CD14-positive monocyte (primary cell): ENCODE measurements at regions not wholly inside any gene's neighbourhood (a gene's known extent, or its start where the extent isn't known, plus 50 kb on each side); places are given as distances from the start of the nearest gene placed in this dataset.

ENCODE experiments used
- DNase-seq, 3 donors: peaks; one replicate each; pipeline ENCODE4 v3.0.0-alpha.2; 2011 to 2022
- H2AFZ ChIP-seq: 2 replicates; pipeline ENCODE4 v1.6.0; 2012; ENCODE audit warnings: mild to moderate bottlenecking, low read depth, low read length, inconsistent platforms; ENCODE audit not compliant: insufficient read depth, poor library complexity, severe bottlenecking
- H3K27ac ChIP-seq, 2 donors: 1 replicate in 1 of 2; 2 replicates in 1 of 2; pipeline ENCODE4 v1.5.1; 2012 to 2013; ENCODE audit warnings: low read length in 2 of 2, control low read depth in 1 of 2, inconsistent platforms in 1 of 2, low read depth in 1 of 2, mild to moderate bottlenecking in 1 of 2
- H3K27me3 ChIP-seq, 2 donors: one replicate each; pipeline versions ENCODE4 v1.6.0 to v1.6.1; 2011 to 2013; ENCODE audit warnings: low read length in 2 of 2; ENCODE audit not compliant: control insufficient read depth in 2 of 2, insufficient read depth in 2 of 2
- H3K36me3 ChIP-seq, 2 donors: replicated peaks in 1 of 2; 1 replicate in 1 of 2; 2 replicates in 1 of 2; pipeline versions ENCODE4 v1.5.1 to v1.6.1; 2012 to 2013; ENCODE audit warnings: low read length in 2 of 2, control low read depth in 1 of 2, inconsistent platforms in 1 of 2, mild to moderate bottlenecking in 1 of 2; ENCODE audit not compliant: insufficient read depth in 2 of 2, control insufficient read depth in 1 of 2
- H3K4me1 ChIP-seq, 2 donors: 1 replicate in 1 of 2; 2 replicates in 1 of 2; pipeline versions ENCODE4 v1.5.1 to v1.6.1; 2012 to 2013; ENCODE audit warnings: low read length in 2 of 2, control low read depth in 1 of 2, inconsistent platforms in 1 of 2, mild to moderate bottlenecking in 1 of 2, moderate library complexity in 1 of 2; ENCODE audit not compliant: insufficient read depth in 2 of 2, control insufficient read depth in 1 of 2
- H3K4me2 ChIP-seq: replicated peaks from 2 replicates; pipeline ENCODE3; 2012; ENCODE audit warnings: low read length, moderate library complexity, mild to moderate bottlenecking; ENCODE audit not compliant: poor library complexity, severe bottlenecking; ENCODE audit errors: extremely low read depth
- H3K4me3 ChIP-seq, 3 experiments: fragments of 200-600 bp in 1 of 3; sonication (generic) in 1 of 3; replicated peaks in 1 of 3; 1 replicate in 2 of 3; 2 replicates in 1 of 3; pipeline ENCODE4 v1.5.1; 2011 to 2013; ENCODE audit warnings: low read length in 3 of 3, mild to moderate bottlenecking in 3 of 3, control low read depth in 2 of 3, low read depth in 2 of 3, inconsistent platforms in 1 of 3, moderate library complexity in 1 of 3
- H3K79me2 ChIP-seq: 2 replicates; pipeline ENCODE4 v1.6.0; 2012; ENCODE audit warnings: mild to moderate bottlenecking, control low read depth, inconsistent platforms, low read length, moderate library complexity; ENCODE audit not compliant: insufficient read depth
- H3K9ac ChIP-seq: 2 replicates; pipeline ENCODE4 v1.6.0; 2017; ENCODE audit warnings: low read length, mild to moderate bottlenecking; ENCODE audit not compliant: insufficient read depth, poor library complexity, severe bottlenecking
- H3K9me3 ChIP-seq, 2 donors: replicated peaks in 1 of 2; 1 replicate in 1 of 2; 2 replicates in 1 of 2; pipeline versions ENCODE4 v1.5.1 to v1.6.1; 2012 to 2013; ENCODE audit warnings: low read length in 2 of 2, control low read depth in 1 of 2; ENCODE audit not compliant: control insufficient read depth in 1 of 2, insufficient read depth in 1 of 2
- H4K20me1 ChIP-seq: 2 replicates; pipeline ENCODE4 v1.6.0; 2012; ENCODE audit warnings: mild to moderate bottlenecking, low read length, control low read depth, moderate library complexity; ENCODE audit not compliant: insufficient read depth
- H3K27ac Mint-ChIP-seq, 7 donors: one replicate each; pipeline ENCODE4 v1.8.0; 2020; ENCODE audit warnings: mild to moderate bottlenecking in 7 of 7, mixed read lengths in 7 of 7, moderate library complexity in 6 of 7, inconsistent platforms in 2 of 7
- H3K27me3 Mint-ChIP-seq, 3 donors: one replicate each; pipeline ENCODE4 v1.8.0; 2021 to 2022; ENCODE audit warnings: low read depth in 3 of 3, mild to moderate bottlenecking in 3 of 3, mixed read lengths in 3 of 3, moderate library complexity in 3 of 3, inconsistent platforms in 1 of 3
- H3K36me3 Mint-ChIP-seq, 2 donors: one replicate each; pipeline ENCODE4 v1.8.0; 2020; ENCODE audit warnings: mixed read lengths in 2 of 2, inconsistent platforms in 1 of 2, mild to moderate bottlenecking in 1 of 2
- H3K4me1 Mint-ChIP-seq: one replicate; pipeline ENCODE4 v1.8.0; 2020; ENCODE audit warnings: mild to moderate bottlenecking, mixed read lengths
- H3K4me3 Mint-ChIP-seq, 2 donors: one replicate each; pipeline ENCODE4 v1.8.0; 2020; ENCODE audit warnings: mild to moderate bottlenecking in 2 of 2, mixed read lengths in 2 of 2, moderate library complexity in 1 of 2
- H3K9me3 Mint-ChIP-seq, 7 donors: one replicate each; pipeline ENCODE4 v1.8.0; 2020 to 2022; ENCODE audit warnings: mixed read lengths in 7 of 7, mild to moderate bottlenecking in 6 of 7, moderate library complexity in 6 of 7, inconsistent platforms in 2 of 7
- WGBS: methylation state at CpG from one replicate; pipeline ENCODE4 v1.1.5; 2013; ENCODE audit warnings: missing lambda C conversion rate; ENCODE audit not compliant: insufficient coverage; 5-methylcytosine and 5-hydroxymethylcytosine counted together
- intact Hi-C, 2 donors: fragments of 100-400 bp; cut with micrococcal nuclease; formaldehyde crosslinking; loops; one replicate each; pipeline versions ENCODE4 v1.15.0 to v1.15.1; 2023
- TF ChIP-seq, protein P1 (sequence below): fragments of 200-600 bp; IDR thresholded peaks from one replicate; pipeline ENCODE4 v1.8.0; 2022; ENCODE audit warnings: antibody characterized with exemption, mild to moderate bottlenecking

DNA sequence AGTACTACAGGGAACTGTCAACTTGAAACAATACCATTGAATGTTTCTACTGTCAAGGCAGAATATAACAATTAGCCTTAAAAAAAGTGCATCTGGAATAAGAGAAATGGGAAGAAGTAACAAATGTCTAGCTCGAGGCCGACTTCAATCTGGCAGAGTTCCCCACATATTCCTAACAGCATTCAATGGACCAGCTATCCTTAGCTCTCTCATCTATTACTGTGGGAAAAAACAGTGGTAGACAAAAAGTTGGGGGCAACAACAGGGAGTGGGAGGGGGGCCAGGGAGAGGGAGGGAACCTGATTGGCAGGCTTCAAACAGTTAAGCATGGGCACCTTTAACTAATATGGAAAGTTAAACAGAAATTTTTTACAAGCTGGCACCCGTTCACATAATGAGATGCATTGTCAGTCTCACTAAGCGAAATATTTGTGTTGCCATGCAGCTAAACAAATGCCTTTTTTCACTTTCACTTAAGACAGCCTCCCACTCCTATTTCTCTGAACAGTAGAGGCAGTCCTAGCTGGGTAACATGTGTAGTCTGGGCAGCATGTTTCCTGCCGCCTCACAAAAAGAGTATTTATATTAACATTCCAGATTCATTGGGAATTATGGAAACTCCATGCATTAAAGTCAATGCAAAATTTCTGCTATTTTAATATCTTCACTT lies 62.2 kb upstream of the SOX6 start:
- H3K9me3 ChIP-seq = no peaks in the 10 kb centered on the region
- H3K79me2 ChIP-seq = no peaks in the 10 kb centered on the region
- 100% methylated on average over 1 of the region's 5 CpGs for WGBS
- H3K27me3 ChIP-seq = no peaks in the 10 kb centered on the region
- H3K9ac ChIP-seq = no peak overlapping the region
- peaks cover 0 to 3% (median 0%) of the 10 kb centered on the region in 7 donors for H3K9me3 Mint-ChIP-seq
- H3K27ac Mint-ChIP-seq = no peak overlapping the region
- H3K4me3 Mint-ChIP-seq = no peak overlapping the region
- H4K20me1 ChIP-seq = no peaks in the 10 kb centered on the region
- no peaks in the 10 kb centered on the region for H3K36me3 ChIP-seq
- DNase-seq = no peak
- intact Hi-C loops = no loop called here
- no peaks in the 10 kb centered on the region for H3K4me1 ChIP-seq
- H3K4me2 ChIP-seq = no peak overlapping the region
- H3K4me1 Mint-ChIP-seq = no peaks in the 10 kb centered on the region
- H3K27me3 Mint-ChIP-seq = no peaks in the 10 kb centered on the region
- H3K27ac ChIP-seq = no peak overlapping the region
- TF ChIP-seq, protein P1, sequence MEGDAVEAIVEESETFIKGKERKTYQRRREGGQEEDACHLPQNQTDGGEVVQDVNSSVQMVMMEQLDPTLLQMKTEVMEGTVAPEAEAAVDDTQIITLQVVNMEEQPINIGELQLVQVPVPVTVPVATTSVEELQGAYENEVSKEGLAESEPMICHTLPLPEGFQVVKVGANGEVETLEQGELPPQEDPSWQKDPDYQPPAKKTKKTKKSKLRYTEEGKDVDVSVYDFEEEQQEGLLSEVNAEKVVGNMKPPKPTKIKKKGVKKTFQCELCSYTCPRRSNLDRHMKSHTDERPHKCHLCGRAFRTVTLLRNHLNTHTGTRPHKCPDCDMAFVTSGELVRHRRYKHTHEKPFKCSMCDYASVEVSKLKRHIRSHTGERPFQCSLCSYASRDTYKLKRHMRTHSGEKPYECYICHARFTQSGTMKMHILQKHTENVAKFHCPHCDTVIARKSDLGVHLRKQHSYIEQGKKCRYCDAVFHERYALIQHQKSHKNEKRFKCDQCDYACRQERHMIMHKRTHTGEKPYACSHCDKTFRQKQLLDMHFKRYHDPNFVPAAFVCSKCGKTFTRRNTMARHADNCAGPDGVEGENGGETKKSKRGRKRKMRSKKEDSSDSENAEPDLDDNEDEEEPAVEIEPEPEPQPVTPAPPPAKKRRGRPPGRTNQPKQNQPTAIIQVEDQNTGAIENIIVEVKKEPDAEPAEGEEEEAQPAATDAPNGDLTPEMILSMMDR = no peak
- no peak overlapping the region for H2AFZ ChIP-seq
- H3K36me3 Mint-ChIP-seq = no peaks in the 10 kb centered on the region
- no peak overlapping the region for H3K4me3 ChIP-seq

DNA sequence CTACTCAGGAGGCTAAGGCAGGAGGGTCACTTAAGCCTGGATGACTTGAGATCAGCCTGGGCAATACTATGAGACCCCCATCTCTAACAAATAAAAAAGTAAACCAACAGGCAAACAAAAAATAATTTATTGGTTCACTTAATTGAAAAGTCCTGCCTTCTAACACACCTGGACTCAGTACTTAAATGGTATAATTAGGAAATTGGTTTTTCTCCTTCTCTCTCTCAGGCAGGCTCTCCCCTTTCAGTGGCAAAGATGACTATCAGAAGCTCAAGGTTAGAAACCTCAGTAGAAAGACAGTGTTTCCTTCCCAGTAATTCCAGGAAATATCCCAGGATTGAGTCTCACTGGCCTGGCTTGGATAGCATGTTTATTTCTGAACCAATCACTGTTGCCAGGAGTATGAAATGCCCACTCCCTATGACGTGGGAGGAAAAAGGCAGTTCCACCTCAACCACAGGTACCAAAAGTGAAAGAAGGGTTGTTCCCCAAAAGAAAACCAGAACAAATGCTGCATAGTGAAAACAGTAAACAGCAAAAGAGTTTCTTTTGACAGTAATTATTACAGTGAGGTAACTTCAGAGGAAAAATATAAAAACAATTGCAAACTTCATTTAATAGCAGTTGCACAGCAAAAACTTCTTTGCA lies 56.3 kb upstream of the SOX6 start:
- Mint-ChIP-seq H3K27me3 (peaks cover 0 to 2% (median 0%) of the 10 kb centered on the region in 3 donors), H3K4me1 (no peaks in the 10 kb centered on the region), H3K36me3 (no peaks in the 10 kb centered on the region), H3K9me3 (peaks cover 0 to 2% (median 0%) of the 10 kb centered on the region in 7 donors), H3K27ac (no peak overlapping the region), H3K4me3 (no peak overlapping the region)
- Histone ChIP-seq H4K20me1 (no peaks in the 10 kb centered on the region), H3K9ac (no peak overlapping the region), H3K27ac (no peak overlapping the region), H3K4me3 (no peak overlapping the region), H3K27me3 (no peaks in the 10 kb centered on the region), H3K36me3 (no peaks in the 10 kb centered on the region), H3K4me1 (no peaks in the 10 kb centered on the region), H2AFZ (no peak overlapping the region), H3K9me3 (no peaks in the 10 kb centered on the region), H3K4me2 (no peak overlapping the region), H3K79me2 (no peaks in the 10 kb centered on the region)
- TF ChIP-seq, protein P1 = no peak
- WGBS = no CpG with 5 or more reads among the region's 1 CpG
- intact Hi-C loops = no loop called here
- DNase-seq = no peak
